ENCODE measurements at regions not wholly inside any gene's neighbourhood (a gene's known extent, or its start where the extent isn't known, plus 50 kb on each side); places are given as distances from the start of the nearest gene placed in this dataset.
A peak's percentile ranks its signal among the peaks of the same experiment; 100 is the strongest.

GRCh38 chr5:96582343-96582742, 79.8 kb upstream of the CAST start:
- H3K27me3 Mint-ChIP-seq (ENCODE audit: low read depth in 3 of 3): peaks cover 3 to 20% (median 5%) of the 10 kb centered on the region in 3 donors

GRCh38 chr5:96584712-96585111, 77.5 kb upstream of the CAST start:
- no peak overlapping the region for H3K27ac Mint-ChIP-seq
- no peaks in the 10 kb centered on the region for H3K36me3 Mint-ChIP-seq

More at GRCh38 chr5:96582343-96582742, 79.8 kb upstream of the CAST start:
- DNase-seq: no peak
- no peak overlapping the region for H3K27ac Mint-ChIP-seq
- H3K4me3 Mint-ChIP-seq: no peak overlapping the region
- H3K36me3 Mint-ChIP-seq: no peaks in the 10 kb centered on the region
- H3K4me1 Mint-ChIP-seq: peaks cover 0 to 3% of the 10 kb centered on the region in 2 donors
- peaks cover 0 to 2% (median 0%) of the 10 kb centered on the region in 6 donors for H3K9me3 Mint-ChIP-seq

GRCh38 chr5:96588539-96588938, 73.6 kb upstream of the CAST start:
- Mint-ChIP-seq H3K9me3 (peaks cover 0 to 2% (median 0%) of the 10 kb centered on the region in 6 donors), H3K4me1 (peaks cover 0 to 3% of the 10 kb centered on the region in 2 donors), H3K27ac (no peak overlapping the region), H3K4me3 (no peak overlapping the region), H3K36me3 (no peaks in the 10 kb centered on the region), H3K27me3 (ENCODE audit: low read depth in 3 of 3) (peaks cover 5 to 17% (median 10%) of the 10 kb centered on the region in 3 donors)
- no peak for DNase-seq

More at GRCh38 chr5:96584712-96585111, 77.5 kb upstream of the CAST start:
- Mint-ChIP-seq H3K4me3 (no peak overlapping the region), H3K27me3 (ENCODE audit: low read depth in 3 of 3) (peaks cover 3 to 20% (median 5%) of the 10 kb centered on the region in 3 donors), H3K9me3 (peaks cover 0 to 2% (median 0%) of the 10 kb centered on the region in 6 donors), H3K4me1 (peaks cover 0 to 3% of the 10 kb centered on the region in 2 donors)
- DNase-seq: no peak

GRCh38 chr5:96590796-96591195, 71.4 kb upstream of the CAST start:
- peaks cover 5 to 10% (median 5%) of the 10 kb centered on the region in 3 donors for H3K27me3 Mint-ChIP-seq (ENCODE audit: low read depth in 3 of 3)
- H3K4me1 Mint-ChIP-seq: no peaks in the 10 kb centered on the region
- no peak for DNase-seq
- no peak overlapping the region for H3K4me3 Mint-ChIP-seq
- no peak overlapping the region for H3K27ac Mint-ChIP-seq
- no peaks in the 10 kb centered on the region for H3K9me3 Mint-ChIP-seq
- no peaks in the 10 kb centered on the region for H3K36me3 Mint-ChIP-seq

GRCh38 chr5:96595300-96596090, 66.7 kb upstream of the CAST start:
- Mint-ChIP-seq H3K4me1 (no peaks in the 10 kb centered on the region), H3K27me3 (ENCODE audit: low read depth in 3 of 3) (peaks cover 2 to 6% (median 5%) of the 10 kb centered on the region in 3 donors), H3K27ac (no peak overlapping the region), H3K9me3 (no peaks in the 10 kb centered on the region), H3K36me3 (no peaks in the 10 kb centered on the region), H3K4me3 (no peak overlapping the region)
- DNase-seq: peak in 1 of 3 donors; percentile 17

GRCh38 chr5:96597438-96598020, 64.6 kb upstream of the CAST start:
- H3K27me3 Mint-ChIP-seq (ENCODE audit: low read depth in 3 of 3): peaks cover 3 to 6% (median 5%) of the 10 kb centered on the region in 3 donors
- no peak for DNase-seq
- H3K36me3 Mint-ChIP-seq: no peaks in the 10 kb centered on the region
- H3K27ac Mint-ChIP-seq: no peak overlapping the region
- no peaks in the 10 kb centered on the region for H3K9me3 Mint-ChIP-seq
- peaks cover 0 to 5% of the 10 kb centered on the region in 2 donors for H3K4me1 Mint-ChIP-seq
- no peak overlapping the region for H3K4me3 Mint-ChIP-seq

- H3K27ac Mint-ChIP-seq: no peak overlapping the region
- peaks cover 0 to 1% (median 0%) of the 10 kb centered on the region in 3 donors for H3K27me3 Mint-ChIP-seq (ENCODE audit: low read depth in 3 of 3)
- DNase-seq: no peak
- no peaks in the 10 kb centered on the region for H3K9me3 Mint-ChIP-seq
- H3K36me3 Mint-ChIP-seq: no peaks in the 10 kb centered on the region
- H3K4me3 Mint-ChIP-seq: no peak overlapping the region
- peaks cover 0 to 5% of the 10 kb centered on the region in 2 donors for H3K4me1 Mint-ChIP-seq
Observed at GRCh38 chr5:96601200-96601599, 61.0 kb upstream of the CAST start.

- Mint-ChIP-seq H3K27ac (no peak overlapping the region), H3K4me1 (peaks cover 0 to 5% of the 10 kb centered on the region in 2 donors)
- peak; percentile 55 to 62 (median 55) for DNase-seq
Observed at GRCh38 chr5:96601715-96602244, 60.4 kb upstream of the CAST start.

GRCh38 chr5:96602776-96603175, 59.4 kb upstream of the CAST start:
- Mint-ChIP-seq H3K9me3 (no peaks in the 10 kb centered on the region), H3K4me1 (peaks cover 0 to 5% of the 10 kb centered on the region in 2 donors), H3K27ac (no peak overlapping the region), H3K36me3 (no peaks in the 10 kb centered on the region), H3K27me3 (ENCODE audit: low read depth in 3 of 3) (peaks cover 0 to 1% (median 0%) of the 10 kb centered on the region in 3 donors), H3K4me3 (no peak overlapping the region)
- DNase-seq: no peak

More at GRCh38 chr5:96601715-96602244, 60.4 kb upstream of the CAST start:
- H3K27me3 Mint-ChIP-seq (ENCODE audit: low read depth in 3 of 3): peaks cover 0 to 1% (median 0%) of the 10 kb centered on the region in 3 donors
- H3K36me3 Mint-ChIP-seq: no peaks in the 10 kb centered on the region
- H3K4me3 Mint-ChIP-seq: no peak overlapping the region
- no peaks in the 10 kb centered on the region for H3K9me3 Mint-ChIP-seq

GRCh38 chr5:96605144-96605837, 56.9 kb upstream of the CAST start:
- Mint-ChIP-seq H3K27me3 (ENCODE audit: low read depth in 3 of 3) (peaks cover 0 to 1% (median 0%) of the 10 kb centered on the region in 3 donors), H3K36me3 (no peaks in the 10 kb centered on the region)

GRCh38 chr5:96609369-96609768, 52.8 kb upstream of the CAST start:
- Mint-ChIP-seq H3K27me3 (ENCODE audit: low read depth in 3 of 3) (peaks cover 5 to 6% (median 5%) of the 10 kb centered on the region in 3 donors), H3K4me1 (peaks cover 4 to 6% of the 10 kb centered on the region in 2 donors), H3K9me3 (no peaks in the 10 kb centered on the region), H3K4me3 (no peak overlapping the region), H3K27ac (no peak overlapping the region), H3K36me3 (no peaks in the 10 kb centered on the region)
- DNase-seq: no peak

More at GRCh38 chr5:96605144-96605837, 56.9 kb upstream of the CAST start:
- Mint-ChIP-seq H3K4me1 (peaks cover 0 to 5% of the 10 kb centered on the region in 2 donors), H3K27ac (no peak overlapping the region), H3K9me3 (no peaks in the 10 kb centered on the region), H3K4me3 (no peak overlapping the region)
- DNase-seq: no peak

- no peak for DNase-seq
- Mint-ChIP-seq H3K9me3 (no peaks in the 10 kb centered on the region), H3K27ac (no peak overlapping the region), H3K4me3 (no peak overlapping the region), H3K36me3 (no peaks in the 10 kb centered on the region), H3K27me3 (ENCODE audit: low read depth in 3 of 3) (peaks cover 5 to 6% (median 5%) of the 10 kb centered on the region in 3 donors), H3K4me1 (peaks cover 6 to 9% of the 10 kb centered on the region in 2 donors)
Observed at GRCh38 chr5:96610747-96611146, 51.4 kb upstream of the CAST start.

- DNase-seq: no peak
- peaks cover 6 to 9% of the 10 kb centered on the region in 2 donors for H3K4me1 Mint-ChIP-seq
- H3K27me3 Mint-ChIP-seq (ENCODE audit: low read depth in 3 of 3): peaks cover 5 to 6% (median 5%) of the 10 kb centered on the region in 3 donors
- no peaks in the 10 kb centered on the region for H3K36me3 Mint-ChIP-seq
- H3K4me3 Mint-ChIP-seq: no peak overlapping the region
- H3K27ac Mint-ChIP-seq: no peak overlapping the region
- H3K9me3 Mint-ChIP-seq: no peaks in the 10 kb centered on the region
Observed at GRCh38 chr5:96611946-96612345, 50.2 kb upstream of the CAST start.
